ENCODE measurements at regions not wholly inside any gene's neighbourhood (a gene's known extent, or its start where the extent isn't known, plus 50 kb on each side); places are given as distances from the start of the nearest gene placed in this dataset.

- no peak for TF ChIP-seq CTCF (IDR thresholded peaks at IDR 0.05)
- no peak for TF ChIP-seq POLR2A (IDR thresholded peaks at IDR 0.05)
- no peak for TF ChIP-seq POLR2AphosphoS5 (IDR thresholded peaks at IDR 0.05)
Measured at GRCh38 chrY:12605426-12605825, 95.6 kb upstream of the USP9Y start.
